ENCODE measurements at regions not wholly inside any gene's neighbourhood (a gene's known extent, or its start where the extent isn't known, plus 50 kb on each side); places are given as distances from the start of the nearest gene placed in this dataset.

- no peak for TF ChIP-seq MBD1 (CRISPR knock-in tag; IDR thresholded peaks at IDR 0.05)
- no peak for TF ChIP-seq CCNT2 (IDR thresholded peaks at IDR 0.05; ENCODE audit: borderline replicate concordance, extremely low read depth, insufficient read length, low read depth, low read length)
- TF ChIP-seq ZNF431 (CRISPR knock-in tag; IDR thresholded peaks at IDR 0.05) = no peak
- no peak overlapping the region for H3K9ac ChIP-seq (ENCODE audit: insufficient read depth in 1 of 2, low read depth in 2 of 2, low read length in 2 of 2)
- ATAC-seq (no peak), FAIRE-seq (no peak), DNase-seq (ENCODE audit: extremely low read depth in 1 of 4, low spot score in 3 of 4) (no peak)
- POLR2A ChIA-PET = no interaction called here
- no peaks in the 10 kb centered on the region for H3K9me1 ChIP-seq (ENCODE audit: control insufficient read depth, insufficient read depth, low read length)
- intact Hi-C loops (cut with micrococcal nuclease) (no loop called here), in situ Hi-C loops (cut with MboI) (no loop called here)
- H3K4me3 ChIP-seq = no peak overlapping the region
- H2AFZ ChIP-seq (ENCODE audit: low read depth, low read length) = no peak overlapping the region
- no peak overlapping the region for H3K4me2 ChIP-seq (ENCODE audit: insufficient read depth, low read length)
- no peaks in the 10 kb centered on the region for H3K36me3 ChIP-seq (ENCODE audit: control insufficient read depth, insufficient read depth, low read length)
- no peaks in the 10 kb centered on the region for H3K9me3 ChIP-seq (replicated peaks; ENCODE audit: control insufficient read depth, insufficient read depth, low read depth, low read length)
- no TSS peak for BruUV-seq (replicated peaks)
- no peaks in the 10 kb centered on the region for H3K4me1 ChIP-seq (replicated peaks in 1 of 2; ENCODE audit: control insufficient read depth in 2 of 2, insufficient read depth in 2 of 2, low read length in 2 of 2)
- no peaks in the 10 kb centered on the region for H3K79me2 ChIP-seq (ENCODE audit: control insufficient read depth, insufficient read depth, low read length)
- CTCF ChIA-PET (ENCODE audit: low intra/inter-chr PET ratio) = no interaction called here
- H4K20me1 ChIP-seq (replicated peaks; ENCODE audit: control insufficient read depth, insufficient read depth, low read length) = no peaks in the 10 kb centered on the region
- WGBS (ENCODE audit: insufficient coverage, low coverage, missing lambda C conversion rate) = 1% methylated on average over 11 of the region's 11 CpGs
- H3K27ac ChIP-seq (ENCODE audit: extremely low read depth, low read depth, low read length) = no peak overlapping the region
- H3K27me3 ChIP-seq (ENCODE audit: control insufficient read depth in 2 of 2, insufficient read depth in 2 of 2, low read length in 2 of 2) = no peaks in the 10 kb centered on the region
These were observed 688.6 kb downstream of the NOVA1 start for GRCh38 chr14:25909045-25909747.

Measured in K562 (cell line).